IMR-90 (cell line): ENCODE measurements at regions not wholly inside any gene's neighbourhood (a gene's known extent, or its start where the extent isn't known, plus 50 kb on each side); places are given as distances from the start of the nearest gene placed in this dataset.

Experiments used
- ATAC-seq: fragments of 200-7000 bp; cut with Tn5 transposase; 2 replicates; pipeline ENCODE4 v1.9.1; 2020; ENCODE audit warnings: low read depth, mild to moderate bottlenecking, moderate library complexity
- BruUV-seq: library from RNA; stranded (reverse); fragments of 400-500 nt; replicated peaks from 2 replicates; lab custom pipeline; 2021; lab: Mats Ljungman, UMichigan
- CTCF ChIA-PET: fragments of 300-600 bp; formaldehyde crosslinking; extraction: SDS; loops from one replicate; lab custom pipeline; 2021; ENCODE audit warnings: antibody characterized with exemption; lab: Yijun Ruan, JAX
- POLR2A ChIA-PET: fragments of 300-600 bp; sonication (Branson Sonifier 250); formaldehyde crosslinking; loops from one replicate; lab custom pipeline; 2022; ENCODE audit warnings: antibody characterized with exemption; ENCODE audit not compliant: unreplicated experiment; lab: Charles Lee
- DNase-seq: peaks from one replicate; pipeline ENCODE4 v3.0.0; 2013
- H2AFZ ChIP-seq: replicated peaks from 2 replicates; pipeline ENCODE3; 2013; ENCODE audit warnings: low read length, mild to moderate bottlenecking; ENCODE audit not compliant: poor library complexity
- H2AK5ac ChIP-seq: 2 replicates; pipeline ENCODE4 v1.6.1; 2013; ENCODE audit warnings: low read depth, low read length, inconsistent platforms
- H2AK9ac ChIP-seq: replicated peaks from 2 replicates; pipeline ENCODE3; 2013; ENCODE audit warnings: mild to moderate bottlenecking, low read depth, low read length, moderate library complexity; ENCODE audit not compliant: poor library complexity
- H2BK120ac ChIP-seq: 2 replicates; pipeline ENCODE4 v1.6.1; 2013; ENCODE audit warnings: low read depth, low read length, inconsistent platforms
- H2BK15ac ChIP-seq: 3 replicates; pipeline ENCODE4 v1.6.1; 2013; ENCODE audit warnings: low read depth, low read length, inconsistent platforms
- H2BK20ac ChIP-seq: 2 replicates; pipeline ENCODE4 v1.6.1; 2013; ENCODE audit warnings: low read depth, mild to moderate bottlenecking, inconsistent platforms, low read length, moderate library complexity
- H2BK5ac ChIP-seq: 2 replicates; pipeline ENCODE4 v1.6.1; 2013; ENCODE audit warnings: mild to moderate bottlenecking, low read depth, low read length, inconsistent platforms; ENCODE audit not compliant: poor library complexity, severe bottlenecking
- H3K14ac ChIP-seq: replicated peaks from 2 replicates; pipeline ENCODE4 v1.6.1; 2013; ENCODE audit warnings: low read depth, low read length, inconsistent platforms
- H3K18ac ChIP-seq: 2 replicates; pipeline ENCODE4 v1.6.1; 2013; ENCODE audit warnings: low read depth, low read length, control low read depth
- H3K23ac ChIP-seq: 2 replicates; pipeline ENCODE4 v1.6.1; 2013; ENCODE audit warnings: low read depth, low read length, inconsistent platforms
- H3K27ac ChIP-seq: 2 replicates; pipeline ENCODE4 v1.5.1; 2013; ENCODE audit warnings: mild to moderate bottlenecking, control low read depth, low read length; ENCODE audit not compliant: insufficient read depth
- H3K27me3 ChIP-seq: 2 replicates; pipeline ENCODE4 v1.6.1; 2013; ENCODE audit warnings: low read length; ENCODE audit not compliant: control insufficient read depth, insufficient read depth
- H3K36me3 ChIP-seq: 2 replicates; pipeline ENCODE4 v1.6.1; 2013; ENCODE audit warnings: low read length, mixed read lengths; ENCODE audit not compliant: control insufficient read depth, insufficient read depth
- H3K4ac ChIP-seq: 2 replicates; pipeline ENCODE4 v1.6.1; 2013; ENCODE audit warnings: low read depth, low read length, inconsistent platforms
- H3K4me1 ChIP-seq: 2 replicates; pipeline ENCODE4 v1.6.1; 2013; ENCODE audit warnings: low read length, mixed read lengths; ENCODE audit not compliant: control insufficient read depth, insufficient read depth
- H3K4me2 ChIP-seq: 2 replicates; pipeline ENCODE4 v1.6.1; 2013; ENCODE audit warnings: low read depth, mild to moderate bottlenecking, control low read depth, low read length, moderate library complexity
- H3K4me3 ChIP-seq: 2 replicates; pipeline ENCODE4 v1.5.1; 2013; ENCODE audit warnings: low read depth, mild to moderate bottlenecking, control low read depth, low read length, moderate library complexity; ENCODE audit not compliant: insufficient read depth
- H3K56ac ChIP-seq: 2 replicates; pipeline ENCODE4 v1.6.1; 2013; ENCODE audit warnings: low read length, inconsistent platforms; ENCODE audit not compliant: insufficient read depth; ENCODE audit errors: extremely low read depth
- H3K79me1 ChIP-seq, 2 experiments: 2 replicates each; pipeline ENCODE4 v1.6.1; 2013; ENCODE audit warnings: low read length in 2 of 2, inconsistent platforms in 1 of 2, low read depth in 1 of 2
- H3K9ac ChIP-seq: 2 replicates; pipeline ENCODE4 v1.6.1; 2013; ENCODE audit warnings: low read depth, low read length, control low read depth
- H3K9me1 ChIP-seq: 2 replicates; pipeline ENCODE4 v1.6.1; 2013; ENCODE audit warnings: low read length, inconsistent platforms; ENCODE audit not compliant: insufficient read depth
- H3K9me3 ChIP-seq: 2 replicates; pipeline ENCODE4 v1.6.1; 2013; ENCODE audit warnings: low read length; ENCODE audit not compliant: control insufficient read depth, insufficient read depth
- H4K20me1 ChIP-seq: 2 replicates; pipeline ENCODE4 v1.6.1; 2013; ENCODE audit warnings: low read length, inconsistent platforms; ENCODE audit not compliant: insufficient read depth
- H4K5ac ChIP-seq: 2 replicates; pipeline ENCODE4 v1.6.1; 2013; ENCODE audit warnings: mild to moderate bottlenecking, low read depth, low read length, control low read depth
- H4K8ac ChIP-seq, 2 experiments: 2 replicates each; pipeline ENCODE4 v1.6.1; 2013; ENCODE audit warnings: low read depth in 2 of 2, low read length in 2 of 2, control low read depth in 1 of 2, inconsistent platforms in 1 of 2
- H4K91ac ChIP-seq: 2 replicates; pipeline ENCODE4 v1.6.1; 2013; ENCODE audit warnings: low read depth, low read length, inconsistent platforms; ENCODE audit not compliant: insufficient read depth
- CEBPB ChIP-seq: IDR thresholded peaks from 2 replicates; pipeline ENCODE4 v1.6.1; 2012; ENCODE audit warnings: low read depth, low read length, improper control_type of control experiment
- CHD1 ChIP-seq: IDR thresholded peaks from 2 replicates; pipeline ENCODE4 v1.6.1; 2012; ENCODE audit warnings: low read depth, low read length, improper control_type of control experiment
- FOS ChIP-seq: fragments of 150-350 bp; IDR thresholded peaks from 2 replicates; pipeline ENCODE4 v1.6.1; 2016; ENCODE audit warnings: low read depth, low read length
- MAFK ChIP-seq: IDR thresholded peaks from 2 replicates; pipeline ENCODE4 v1.6.1; 2012; ENCODE audit warnings: low read depth, low read length, improper control_type of control experiment
- MXI1 ChIP-seq: IDR thresholded peaks from 2 replicates; pipeline ENCODE4 v1.6.1; 2012; ENCODE audit warnings: low read depth, mild to moderate bottlenecking, low read length, moderate library complexity, borderline replicate concordance
- NFE2L2 ChIP-seq: fragments of 150-350 bp; IDR thresholded peaks from 2 replicates; pipeline ENCODE4 v1.6.1; 2016; ENCODE audit warnings: low read depth, mild to moderate bottlenecking, low read length
- POLR2A ChIP-seq: IDR thresholded peaks from 2 replicates; pipeline ENCODE4 v1.6.1; 2012; ENCODE audit warnings: mild to moderate bottlenecking, low read depth, low read length
- RAD21 ChIP-seq: IDR thresholded peaks from 2 replicates; pipeline ENCODE4 v1.6.1; 2012; ENCODE audit warnings: low read length, improper control_type of control experiment
- RCOR1 ChIP-seq: IDR thresholded peaks from 2 replicates; pipeline ENCODE4 v1.6.1; 2012; ENCODE audit warnings: mild to moderate bottlenecking, low read length, improper control_type of control experiment; ENCODE audit not compliant: insufficient replicate concordance
- SMC3 ChIP-seq: fragments of 150-350 bp; IDR thresholded peaks from 2 replicates; pipeline ENCODE4 v1.6.1; 2016; ENCODE audit warnings: low read depth, mild to moderate bottlenecking, antibody characterized with exemption, low read length, moderate library complexity
- WGBS, 2 experiments: methylation state at CpG; one replicate each; pipeline versions ENCODE4 v1.1.5 to v1.1.7; 2013; ENCODE audit warnings: missing lambda C conversion rate in 2 of 2; ENCODE audit not compliant: insufficient read length in 1 of 2; ENCODE audit errors: extremely low coverage in 2 of 2; 5-methylcytosine and 5-hydroxymethylcytosine counted together
- dilution Hi-C: fragments of 300-500 bp; cut with HindIII; formaldehyde crosslinking; loops from one replicate; pipeline ENCODE4 v1.14.3; 2018; ENCODE audit warnings: low sequenced_read_pairs; ENCODE audit not compliant: unreplicated experiment
- in situ Hi-C: fragments of 300-500 bp; cut with MboI; formaldehyde crosslinking; loops from 3 replicates; pipeline ENCODE4 v1.14.3; 2019; ENCODE audit warnings: low sequenced_read_pairs, inconsistent platforms, mixed read lengths
- intact Hi-C: fragments of 100-400 bp; cut with micrococcal nuclease; formaldehyde crosslinking; loops from 2 replicates; pipeline ENCODE4 v1.10.0; 2022
- TF ChIP-seq, protein P1 (sequence below): conservative IDR thresholded peaks from 2 replicates; pipeline ENCODE4 v1.5.1; 2012; ENCODE audit warnings: mild to moderate bottlenecking, low read depth, low read length, improper control_type of control experiment

DNA sequence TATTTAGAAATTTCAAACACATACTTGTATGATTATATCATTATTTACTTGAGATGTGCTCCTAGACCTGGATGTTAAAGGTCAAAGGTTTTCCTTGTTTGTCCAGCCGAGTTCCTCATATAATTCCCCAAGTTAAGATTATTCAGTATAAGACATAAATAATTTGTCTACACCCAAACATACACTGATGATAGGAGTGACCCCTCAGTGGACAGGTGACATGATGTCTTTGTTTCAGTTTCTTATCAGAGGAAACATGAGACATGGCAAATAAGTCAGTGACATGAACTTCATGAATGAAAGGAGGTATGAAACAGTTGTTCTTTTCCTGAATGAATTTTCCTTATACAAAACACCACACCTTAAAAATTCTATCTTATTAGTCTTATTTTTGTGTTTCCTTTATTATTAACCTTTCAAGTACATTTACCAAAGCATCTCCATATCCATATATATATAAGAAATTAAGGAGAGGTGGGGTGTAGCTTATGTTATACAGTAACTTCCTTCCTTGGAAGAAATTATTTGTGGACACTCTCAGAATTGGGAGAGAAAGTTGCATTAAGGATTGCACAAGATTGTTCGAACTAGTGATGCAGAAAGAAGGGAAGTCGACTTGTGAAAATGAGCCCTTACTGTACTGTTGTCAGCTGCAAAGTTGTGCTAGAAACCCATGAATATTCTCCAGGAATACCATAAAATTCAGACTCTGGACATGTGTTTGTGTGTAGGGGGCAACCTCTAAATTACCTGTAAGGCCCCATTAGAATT lies 60.5 kb downstream of the POM121L12 start:
- DNase-seq = no peak
- ATAC-seq = no peak
- CTCF ChIA-PET = no interaction called here

More for the DNA sequence above, 60.5 kb downstream of the POM121L12 start:
- in situ Hi-C loops = no loop called here
- H2BK5ac ChIP-seq = no peak overlapping the region
- H3K36me3 ChIP-seq = no peaks in the 10 kb centered on the region
- no peak overlapping the region for H2AK9ac ChIP-seq
- H3K4me3 ChIP-seq = no peak overlapping the region
- no peak overlapping the region for H3K27ac ChIP-seq
- WGBS, 2 experiments = no CpG with 5 or more reads among the region's 3 CpGs
- H2AK5ac ChIP-seq = no peak overlapping the region
- H4K91ac ChIP-seq = no peak overlapping the region
- no peak overlapping the region for H3K4me2 ChIP-seq
- no peak overlapping the region for H3K56ac ChIP-seq
- H3K9ac ChIP-seq = no peak overlapping the region
- no TSS peak for BruUV-seq
- dilution Hi-C loops = no loop called here
- intact Hi-C loops = no loop called here
- TF ChIP-seq CEBPB = no peak
- no peak for TF ChIP-seq SMC3
- TF ChIP-seq, protein P1, sequence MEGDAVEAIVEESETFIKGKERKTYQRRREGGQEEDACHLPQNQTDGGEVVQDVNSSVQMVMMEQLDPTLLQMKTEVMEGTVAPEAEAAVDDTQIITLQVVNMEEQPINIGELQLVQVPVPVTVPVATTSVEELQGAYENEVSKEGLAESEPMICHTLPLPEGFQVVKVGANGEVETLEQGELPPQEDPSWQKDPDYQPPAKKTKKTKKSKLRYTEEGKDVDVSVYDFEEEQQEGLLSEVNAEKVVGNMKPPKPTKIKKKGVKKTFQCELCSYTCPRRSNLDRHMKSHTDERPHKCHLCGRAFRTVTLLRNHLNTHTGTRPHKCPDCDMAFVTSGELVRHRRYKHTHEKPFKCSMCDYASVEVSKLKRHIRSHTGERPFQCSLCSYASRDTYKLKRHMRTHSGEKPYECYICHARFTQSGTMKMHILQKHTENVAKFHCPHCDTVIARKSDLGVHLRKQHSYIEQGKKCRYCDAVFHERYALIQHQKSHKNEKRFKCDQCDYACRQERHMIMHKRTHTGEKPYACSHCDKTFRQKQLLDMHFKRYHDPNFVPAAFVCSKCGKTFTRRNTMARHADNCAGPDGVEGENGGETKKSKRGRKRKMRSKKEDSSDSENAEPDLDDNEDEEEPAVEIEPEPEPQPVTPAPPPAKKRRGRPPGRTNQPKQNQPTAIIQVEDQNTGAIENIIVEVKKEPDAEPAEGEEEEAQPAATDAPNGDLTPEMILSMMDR = no peak
- no peak for TF ChIP-seq NFE2L2
- TF ChIP-seq POLR2A = no peak
- no peak for TF ChIP-seq MXI1
- no peak for TF ChIP-seq MAFK
- no peak for TF ChIP-seq FOS
- no peak for TF ChIP-seq RCOR1
- TF ChIP-seq RAD21 = no peak
- no peak for TF ChIP-seq CHD1
- H3K4ac ChIP-seq = no peak overlapping the region
- H2BK120ac ChIP-seq = no peak overlapping the region
- H3K23ac ChIP-seq = no peak overlapping the region
- H3K27me3 ChIP-seq = no peaks in the 10 kb centered on the region
- H4K8ac ChIP-seq = no peak overlapping the region
- H2BK15ac ChIP-seq = no peak overlapping the region
- no peak overlapping the region for H3K14ac ChIP-seq
- H4K20me1 ChIP-seq = no peaks in the 10 kb centered on the region
- no peak overlapping the region for H3K18ac ChIP-seq
- no peak overlapping the region for H2BK20ac ChIP-seq
- H3K9me3 ChIP-seq = peaks cover 8% of the 10 kb centered on the region
- no peaks in the 10 kb centered on the region for H3K4me1 ChIP-seq
- H3K9me1 ChIP-seq = no peaks in the 10 kb centered on the region
- H3K79me1 ChIP-seq = no peaks in the 10 kb centered on the region
- H4K5ac ChIP-seq = no peak overlapping the region
- no peak overlapping the region for H2AFZ ChIP-seq
- POLR2A ChIA-PET = no interaction called here
